PC-9 (cell line): ENCODE measurements at regions not wholly inside any gene's neighbourhood (a gene's known extent, or its start where the extent isn't known, plus 50 kb on each side); places are given as distances from the start of the nearest gene placed in this dataset.

Source experiments
- BruUV-seq: library from RNA; stranded (reverse); fragments of 400-500 nt; replicated peaks from 2 replicates; lab custom pipeline; 2021; lab: Mats Ljungman, UMichigan
- CTCF ChIA-PET: fragments of 300-600 bp; sonication (Branson Sonifier 250); formaldehyde crosslinking; loops from one replicate; lab custom pipeline; 2022; ENCODE audit warnings: antibody characterized with exemption; lab: Charles Lee
- POLR2A ChIA-PET: fragments of 300-600 bp; sonication (Branson Sonifier 250); formaldehyde crosslinking; loops from one replicate; lab custom pipeline; 2022; ENCODE audit warnings: antibody characterized with exemption; ENCODE audit not compliant: unreplicated experiment; lab: Charles Lee
- DNase-seq, 2 experiments: peaks; one replicate each; pipeline versions ENCODE4 v3.0.0 to v3.0.0-alpha.2; 2015 to 2022; ENCODE audit warnings: mixed read lengths in 1 of 2
- H2AFZ ChIP-seq: fragments of 200-600 bp; sonication (generic); 2 replicates; pipeline ENCODE4 v1.8.1; 2017; ENCODE audit warnings: antibody characterized with exemption
- H3F3A ChIP-seq: fragments of 200-600 bp; sonication (generic); 2 replicates; pipeline ENCODE4 v1.8.1; 2017; ENCODE audit warnings: antibody characterized with exemption, mild to moderate bottlenecking, low read depth; ENCODE audit not compliant: insufficient read depth
- H3K27ac ChIP-seq: fragments of 200-600 bp; sonication (generic); 2 replicates; pipeline ENCODE4 v1.6.1; 2016; ENCODE audit warnings: mixed run types
- H3K27me3 ChIP-seq: fragments of 200-600 bp; sonication (generic); 2 replicates; pipeline ENCODE4 v1.6.1; 2016; ENCODE audit warnings: low read depth, mixed run types; ENCODE audit not compliant: insufficient read depth
- H3K36me3 ChIP-seq: fragments of 200-600 bp; sonication (generic); 2 replicates; pipeline ENCODE4 v1.6.1; 2016; ENCODE audit warnings: low read depth, mixed run types
- H3K4me1 ChIP-seq: fragments of 200-600 bp; sonication (generic); replicated peaks from 2 replicates; pipeline ENCODE4 v1.6.1; 2016; ENCODE audit warnings: mixed run types; ENCODE audit not compliant: insufficient read depth
- H3K4me2 ChIP-seq: fragments of 200-600 bp; sonication (generic); 2 replicates; pipeline ENCODE4 v1.6.1; 2017; ENCODE audit warnings: mixed run types
- H3K4me3 ChIP-seq: fragments of 200-600 bp; sonication (generic); 2 replicates; pipeline ENCODE4 v1.6.1; 2016; ENCODE audit warnings: mixed run types
- H3K79me2 ChIP-seq: fragments of 200-600 bp; sonication (generic); 2 replicates; pipeline ENCODE4 v1.6.1; 2017; ENCODE audit warnings: low read depth, mixed run types
- H3K9me2 ChIP-seq: fragments of 200-600 bp; sonication (generic); 2 replicates; pipeline ENCODE4 v1.8.1; 2017; ENCODE audit warnings: mild to moderate bottlenecking; ENCODE audit not compliant: insufficient read depth
- H3K9me3 ChIP-seq: fragments of 200-600 bp; sonication (generic); 2 replicates; pipeline ENCODE4 v1.8.1; 2016; ENCODE audit warnings: low read depth; ENCODE audit not compliant: insufficient read depth
- H4K20me1 ChIP-seq: fragments of 200-600 bp; sonication (generic); 2 replicates; pipeline ENCODE4 v1.8.1; 2017; ENCODE audit not compliant: insufficient read depth
- CTCF ChIP-seq: fragments of 200-600 bp; sonication (generic); conservative IDR thresholded peaks from 2 replicates; pipeline ENCODE4 v1.6.1; 2017; ENCODE audit warnings: mixed run types, antibody characterized with exemption, mild to moderate bottlenecking, moderate library complexity
- EZH2 ChIP-seq: fragments of 200-600 bp; sonication (generic); IDR thresholded peaks from 2 replicates; pipeline ENCODE4 v1.8.0; 2017; ENCODE audit warnings: antibody characterized with exemption, low read depth
- intact Hi-C: fragments of 100-400 bp; cut with micrococcal nuclease; formaldehyde crosslinking; loops from one replicate; pipeline ENCODE4 v1.10.0; 2022; ENCODE audit not compliant: unreplicated experiment

GRCh38 chr2:225738735-225739134, 339.2 kb downstream of the NYAP2 start:
- Histone ChIP-seq H3K9me2 (no peaks in the 10 kb centered on the region), H3K9me3 (no peaks in the 10 kb centered on the region), H3K4me2 (no peak overlapping the region), H3K36me3 (no peaks in the 10 kb centered on the region), H3K4me3 (no peak overlapping the region), H3K27me3 (no peaks in the 10 kb centered on the region), H3K79me2 (no peaks in the 10 kb centered on the region), H3K27ac (no peak overlapping the region), H4K20me1 (no peaks in the 10 kb centered on the region), H3F3A (no peaks in the 10 kb centered on the region), H3K4me1 (no peaks in the 10 kb centered on the region), H2AFZ (no peak overlapping the region)
- POLR2A ChIA-PET, result no interaction called here
- intact Hi-C loops, result no loop called here
- CTCF ChIA-PET, result interaction anchor here (0.7 kb wide), 1 partner anchor 1064 kb away, joined by 4 read pairs; no protein-coding TSS in a partner anchor
- no peak for DNase-seq
- TF ChIP-seq CTCF (no peak), EZH2 (no peak)
- BruUV-seq, result no TSS peak

DNA sequence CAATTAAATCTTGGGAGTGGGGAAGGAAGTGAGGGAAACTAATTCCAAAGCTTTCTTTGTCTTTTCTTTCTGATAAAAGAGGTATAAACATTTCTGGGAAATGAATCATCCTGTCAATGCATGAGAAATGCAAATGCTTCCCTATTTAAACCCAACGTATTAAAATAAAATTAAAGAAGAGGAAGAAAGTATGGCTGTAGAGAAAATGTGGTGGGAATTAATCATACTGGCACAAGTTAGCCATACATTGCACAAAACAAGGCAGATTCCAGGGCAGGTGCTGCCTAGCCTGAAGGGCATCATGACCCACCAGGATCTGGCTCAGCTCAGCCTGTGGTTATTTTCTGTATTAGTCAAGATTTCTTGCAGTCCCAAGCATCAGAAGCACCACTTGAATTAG, 338.0 kb downstream of the NYAP2 start:
- peak; percentile 55 to 75 for DNase-seq
- H2AFZ ChIP-seq, result no peak overlapping the region
- TF ChIP-seq EZH2 (no peak), CTCF (no peak)

GRCh38 chr2:225735844-225736243, 336.3 kb downstream of the NYAP2 start:
- no peaks in the 10 kb centered on the region for H3K36me3 ChIP-seq
- no peak overlapping the region for H3K27ac ChIP-seq
- H3K27me3 ChIP-seq, result no peaks in the 10 kb centered on the region
- H3K79me2 ChIP-seq, result no peaks in the 10 kb centered on the region
- H3K4me3 ChIP-seq, result no peak overlapping the region
- TF ChIP-seq EZH2, result no peak
- TF ChIP-seq CTCF, result no peak
- no peaks in the 10 kb centered on the region for H3K9me2 ChIP-seq
- BruUV-seq, result no TSS peak
- no peak overlapping the region for H2AFZ ChIP-seq
- no peak overlapping the region for H3K4me2 ChIP-seq
- peak; percentile 40 to 51 for DNase-seq
- no peaks in the 10 kb centered on the region for H3K4me1 ChIP-seq
- ChIA-PET POLR2A (no interaction called here), CTCF (no interaction called here)
- no peaks in the 10 kb centered on the region for H3F3A ChIP-seq
- no peaks in the 10 kb centered on the region for H3K9me3 ChIP-seq
- intact Hi-C loops, result no loop called here
- no peaks in the 10 kb centered on the region for H4K20me1 ChIP-seq

More for the DNA sequence above, 338.0 kb downstream of the NYAP2 start:
- H3K4me2 ChIP-seq, result no peak overlapping the region
- no peaks in the 10 kb centered on the region for H3K27me3 ChIP-seq
- no peak overlapping the region for H3K4me3 ChIP-seq
- H3K36me3 ChIP-seq, result no peaks in the 10 kb centered on the region
- no peaks in the 10 kb centered on the region for H4K20me1 ChIP-seq
- ChIA-PET POLR2A (no interaction called here), CTCF (no interaction called here)
- H3K27ac ChIP-seq, result no peak overlapping the region
- no peaks in the 10 kb centered on the region for H3F3A ChIP-seq
- no peaks in the 10 kb centered on the region for H3K79me2 ChIP-seq
- intact Hi-C loops, result no loop called here
- no TSS peak for BruUV-seq
- no peaks in the 10 kb centered on the region for H3K4me1 ChIP-seq
- no peaks in the 10 kb centered on the region for H3K9me3 ChIP-seq
- no peaks in the 10 kb centered on the region for H3K9me2 ChIP-seq
